GM12875 (cell line): ENCODE measurements at regions not wholly inside any gene's neighbourhood (a gene's known extent, or its start where the extent isn't known, plus 50 kb on each side); places are given as distances from the start of the nearest gene placed in this dataset.
"Not testable (repeated sequence)": the region's sequence is repeated elsewhere in the genome, so short reads cannot be mapped to it uniquely, and the experiment has no call there.

ENCODE experiments used
- H3K4me3 ChIP-seq: one replicate; pipeline ENCODE4 v1.5.1; 2011; ENCODE audit warnings: low read depth, low read length, control low read depth
- CTCF ChIP-seq: IDR thresholded peaks from 2 replicates; pipeline ENCODE4 v1.5.1; 2011; ENCODE audit warnings: low read depth, mild to moderate bottlenecking, control low read depth, inconsistent platforms, low read length, moderate library complexity, borderline replicate concordance; ENCODE audit not compliant: insufficient read depth

GRCh38 chr12:88684170-88684569 is 103.9 kb upstream of the KITLG start:
- no peak for TF ChIP-seq CTCF
- H3K4me3 ChIP-seq: no peak overlapping the region

GRCh38 chr12:88683628-88684027 is 103.4 kb upstream of the KITLG start:
- TF ChIP-seq CTCF: no peak
- H3K4me3 ChIP-seq: no peak overlapping the region

- no peak overlapping the region for H3K4me3 ChIP-seq
- TF ChIP-seq CTCF: no peak
Measured at GRCh38 chr12:88681271-88681670, 101.0 kb upstream of the KITLG start.

GRCh38 chr12:88677464-88677863 is 97.2 kb upstream of the KITLG start:
- TF ChIP-seq CTCF: no peak
- no peak overlapping the region for H3K4me3 ChIP-seq

DNA sequence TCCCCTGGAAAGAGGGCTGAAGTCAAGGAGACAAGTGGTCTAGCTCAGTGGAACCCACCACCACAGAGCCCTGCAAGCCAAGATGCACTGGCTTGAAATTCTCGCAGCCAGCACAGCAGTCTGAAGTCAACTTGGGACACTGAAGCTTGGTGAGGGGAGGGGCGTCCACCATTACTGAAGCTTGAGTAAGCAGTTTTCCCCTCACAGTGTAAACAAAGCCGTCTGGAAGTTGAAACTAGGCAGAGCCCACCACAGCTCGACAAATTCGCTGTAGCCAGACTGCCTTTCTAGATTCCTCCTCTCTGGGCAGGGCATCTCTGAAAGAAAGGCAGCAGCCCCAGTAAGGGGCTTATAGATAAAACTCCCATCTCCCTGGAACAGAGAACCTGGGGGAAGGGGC is 87.3 kb upstream of the KITLG start:
- H3K4me3 ChIP-seq: not testable (repeated sequence)

DNA sequence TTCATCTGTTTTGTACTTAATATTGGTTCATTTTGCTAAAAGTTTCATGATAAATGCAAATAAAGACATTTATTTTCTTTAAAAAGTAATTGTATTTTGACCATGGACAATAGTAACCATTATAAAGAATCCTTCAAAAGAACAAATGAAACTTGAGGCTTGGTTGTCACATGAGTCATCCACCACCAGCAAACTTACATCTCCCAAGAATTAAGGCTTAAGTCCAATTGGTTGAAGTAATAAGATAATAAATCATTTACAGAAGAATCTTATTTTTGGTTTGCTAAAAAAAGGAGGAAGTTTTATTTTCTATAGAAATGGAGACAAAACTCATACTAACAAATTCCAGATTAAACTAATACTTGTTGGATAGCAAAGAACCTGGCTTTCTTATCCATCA is 84.8 kb upstream of the KITLG start:
- no peak overlapping the region for H3K4me3 ChIP-seq
- no peak for TF ChIP-seq CTCF

- H3K4me3 ChIP-seq: no peak overlapping the region
- no peak for TF ChIP-seq CTCF
Measured at GRCh38 chr12:88662961-88663360, 82.7 kb upstream of the KITLG start.

GRCh38 chr12:88662093-88662492 is 81.8 kb upstream of the KITLG start:
- no peak for TF ChIP-seq CTCF
- H3K4me3 ChIP-seq: no peak overlapping the region
